ENCODE measurements at regions not wholly inside any gene's neighbourhood (a gene's known extent, or its start where the extent isn't known, plus 50 kb on each side); places are given as distances from the start of the nearest gene placed in this dataset.

GRCh38 chr15:26376243-26376642 lies 396.6 kb downstream of the GABRB3 start:
- TF ChIP-seq CTCF (IDR thresholded peaks at IDR 0.05), result no peak
- Histone ChIP-seq H3K27me3 (no peaks in the 10 kb centered on the region), H3K36me3 (no peaks in the 10 kb centered on the region), H3K4me3 (no peak overlapping the region), H3K4me1 (no peaks in the 10 kb centered on the region), H3K9me3 (peaks cover 0 to 19% of the 10 kb centered on the region in 2 donors), H3K27ac (no peak overlapping the region)
- no peak for DNase-seq (ENCODE audit: low spot score)

- no peaks in the 10 kb centered on the region for H3K4me1 ChIP-seq
- no peak overlapping the region for H3K4me3 ChIP-seq
- H3K27ac ChIP-seq, result no peak overlapping the region
- H3K9me3 ChIP-seq, result peaks cover 0 to 19% of the 10 kb centered on the region in 2 donors
- DNase-seq (ENCODE audit: low spot score), result no peak
- H3K27me3 ChIP-seq, result no peaks in the 10 kb centered on the region
- no peaks in the 10 kb centered on the region for H3K36me3 ChIP-seq
- TF ChIP-seq CTCF (IDR thresholded peaks at IDR 0.05), result no peak
Measured at GRCh38 chr15:26374806-26375205, 398.1 kb downstream of the GABRB3 start.

GRCh38 chr15:26372706-26373105 lies 400.2 kb downstream of the GABRB3 start:
- Histone ChIP-seq H3K4me1 (no peaks in the 10 kb centered on the region), H3K27ac (no peak overlapping the region), H3K9me3 (peaks cover 0 to 19% of the 10 kb centered on the region in 2 donors), H3K4me3 (no peak overlapping the region), H3K36me3 (no peaks in the 10 kb centered on the region), H3K27me3 (no peaks in the 10 kb centered on the region)
- DNase-seq (ENCODE audit: low spot score), result no peak
- TF ChIP-seq CTCF (IDR thresholded peaks at IDR 0.05), result no peak

GRCh38 chr15:26365077-26365476 lies 407.8 kb downstream of the GABRB3 start:
- no peaks in the 10 kb centered on the region for H3K36me3 ChIP-seq
- no peak for DNase-seq (ENCODE audit: low spot score)
- no peaks in the 10 kb centered on the region for H3K27me3 ChIP-seq
- TF ChIP-seq CTCF (IDR thresholded peaks at IDR 0.05), result no peak
- peaks cover 0 to 5% of the 10 kb centered on the region in 2 donors for H3K4me1 ChIP-seq
- no peaks in the 10 kb centered on the region for H3K9me3 ChIP-seq
- no peak overlapping the region for H3K4me3 ChIP-seq
- H3K27ac ChIP-seq, result no peak overlapping the region

- TF ChIP-seq CTCF (IDR thresholded peaks at IDR 0.05), result no peak
- DNase-seq (ENCODE audit: low spot score), result no peak
- H3K9me3 ChIP-seq, result no peaks in the 10 kb centered on the region
- no peaks in the 10 kb centered on the region for H3K27me3 ChIP-seq
- peak overlapping the region; percentile 59 to 80 for H3K27ac ChIP-seq
- no peak overlapping the region for H3K4me3 ChIP-seq
- no peaks in the 10 kb centered on the region for H3K36me3 ChIP-seq
- H3K4me1 ChIP-seq, result peaks cover 0 to 12% of the 10 kb centered on the region in 2 donors
Measured at GRCh38 chr15:26359855-26360254, 413.0 kb downstream of the GABRB3 start.

- no peaks in the 10 kb centered on the region for H3K9me3 ChIP-seq
Measured at GRCh38 chr15:26358708-26359107, 414.2 kb downstream of the GABRB3 start.

More at GRCh38 chr15:26358708-26359107, 414.2 kb downstream of the GABRB3 start:
- Histone ChIP-seq H3K4me3 (no peak overlapping the region), H3K4me1 (peaks cover 0 to 12% of the 10 kb centered on the region in 2 donors), H3K36me3 (no peaks in the 10 kb centered on the region), H3K27ac (peak overlapping the region; percentile 59 to 80), H3K27me3 (no peaks in the 10 kb centered on the region)
- DNase-seq (ENCODE audit: low spot score), result no peak
- no peak for TF ChIP-seq CTCF (IDR thresholded peaks at IDR 0.05)
